SU-DHL-6 (cell line): ENCODE measurements at regions not wholly inside any gene's neighbourhood (a gene's known extent, or its start where the extent isn't known, plus 50 kb on each side); places are given as distances from the start of the nearest gene placed in this dataset.
"Not testable (repeated sequence)": the region's sequence is repeated elsewhere in the genome, so short reads cannot be mapped to it uniquely, and the experiment has no call there.

Experiments used
- EZH2phosphoT487 ChIP-seq: fragments of 200-600 bp; sonication (generic), shearing (Covaris generic); conservative IDR thresholded peaks from 2 replicates; pipeline ENCODE4 v1.6.1; 2018; ENCODE audit warnings: mild to moderate bottlenecking, antibody characterized with exemption, low read length, moderate library complexity, mixed read lengths
- TF ChIP-seq, protein P1 (sequence below): fragments of 200-600 bp; sonication (generic); IDR thresholded peaks from one replicate; pipeline ENCODE4 v1.5.1; 2017; ENCODE audit warnings: antibody characterized with exemption, mild to moderate bottlenecking, low read length, moderate library complexity; ENCODE audit not compliant: insufficient read depth, poor library complexity, severe bottlenecking

DNA sequence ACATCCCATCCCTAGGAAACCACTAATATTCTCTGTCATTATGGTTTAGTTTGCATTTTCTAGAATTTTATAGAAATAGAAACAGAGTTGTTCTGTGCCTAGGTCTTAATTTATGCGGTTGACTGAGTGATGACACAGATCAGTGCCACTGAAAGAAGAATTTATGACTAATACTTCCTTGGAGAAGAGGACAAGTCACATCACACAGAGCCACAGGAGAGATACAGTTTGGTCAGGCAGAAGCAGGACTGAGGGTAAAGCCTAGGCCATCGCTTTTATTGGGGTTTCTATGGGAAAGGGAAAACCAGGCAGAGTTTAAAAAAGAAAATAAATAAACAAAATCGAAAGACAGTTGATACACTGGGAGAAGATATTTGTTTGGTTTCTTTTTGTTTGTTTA is 99.3 kb downstream of the PRR15 start:
- TF ChIP-seq, protein P1, sequence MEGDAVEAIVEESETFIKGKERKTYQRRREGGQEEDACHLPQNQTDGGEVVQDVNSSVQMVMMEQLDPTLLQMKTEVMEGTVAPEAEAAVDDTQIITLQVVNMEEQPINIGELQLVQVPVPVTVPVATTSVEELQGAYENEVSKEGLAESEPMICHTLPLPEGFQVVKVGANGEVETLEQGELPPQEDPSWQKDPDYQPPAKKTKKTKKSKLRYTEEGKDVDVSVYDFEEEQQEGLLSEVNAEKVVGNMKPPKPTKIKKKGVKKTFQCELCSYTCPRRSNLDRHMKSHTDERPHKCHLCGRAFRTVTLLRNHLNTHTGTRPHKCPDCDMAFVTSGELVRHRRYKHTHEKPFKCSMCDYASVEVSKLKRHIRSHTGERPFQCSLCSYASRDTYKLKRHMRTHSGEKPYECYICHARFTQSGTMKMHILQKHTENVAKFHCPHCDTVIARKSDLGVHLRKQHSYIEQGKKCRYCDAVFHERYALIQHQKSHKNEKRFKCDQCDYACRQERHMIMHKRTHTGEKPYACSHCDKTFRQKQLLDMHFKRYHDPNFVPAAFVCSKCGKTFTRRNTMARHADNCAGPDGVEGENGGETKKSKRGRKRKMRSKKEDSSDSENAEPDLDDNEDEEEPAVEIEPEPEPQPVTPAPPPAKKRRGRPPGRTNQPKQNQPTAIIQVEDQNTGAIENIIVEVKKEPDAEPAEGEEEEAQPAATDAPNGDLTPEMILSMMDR = not testable (repeated sequence)
- not testable (repeated sequence) for TF ChIP-seq EZH2phosphoT487
